B cell (primary cell): ENCODE measurements at regions not wholly inside any gene's neighbourhood (a gene's known extent, or its start where the extent isn't known, plus 50 kb on each side); places are given as distances from the start of the nearest gene placed in this dataset.

Experiments used
- ATAC-seq: fragments of 200-7000 bp; cut with Tn5 transposase; one replicate; pipeline ENCODE4 v1.10.0; 2021; ENCODE audit warnings: low read depth, mild to moderate bottlenecking, moderate number of reproducible peaks, moderate library complexity
- CTCF ChIA-PET: fragments of 350-600 bp; sonication (Branson Sonifier 250); formaldehyde crosslinking; loops from one replicate; lab custom pipeline; 2021; ENCODE audit warnings: antibody characterized with exemption, inconsistent platforms; lab: Charles Lee
- POLR2A ChIA-PET: fragments of 350-600 bp; sonication (Branson Sonifier 250); formaldehyde crosslinking; loops from one replicate; lab custom pipeline; 2021; ENCODE audit warnings: antibody characterized with exemption; lab: Charles Lee
- DNase-seq: peaks from one replicate; pipeline ENCODE4 v3.0.0; 2013
- H2AFZ ChIP-seq: 2 replicates; pipeline ENCODE4 v1.6.1; 2012; ENCODE audit warnings: mild to moderate bottlenecking, low read depth, low read length; ENCODE audit not compliant: insufficient read depth, poor library complexity, severe bottlenecking
- H3K27ac ChIP-seq, 2 donors: 1 replicate in 1 of 2; 2 replicates in 1 of 2; pipeline ENCODE4 v1.5.1; 2012 to 2013; ENCODE audit warnings: low read length in 2 of 2, mild to moderate bottlenecking in 2 of 2, moderate library complexity in 1 of 2
- H3K27me3 ChIP-seq, 4 experiments: fragments of 200-600 bp in 1 of 4; sonication (generic) in 1 of 4; replicated peaks in 1 of 4; 1 replicate in 2 of 4; 2 replicates in 2 of 4; pipeline versions ENCODE4 v1.6.1 to v1.7.0; 2013 to 2016; ENCODE audit warnings: low read length in 3 of 4, mild to moderate bottlenecking in 2 of 4, mixed read lengths in 1 of 4, moderate library complexity in 1 of 4; ENCODE audit not compliant: insufficient read depth in 4 of 4, control insufficient read depth in 3 of 4; ENCODE audit errors: control extremely low read depth in 1 of 4
- H3K36me3 ChIP-seq, 2 experiments: replicated peaks in 1 of 2; 1 replicate in 1 of 2; 2 replicates in 1 of 2; pipeline versions ENCODE4 v1.6.1 to v1.7.1; 2013; ENCODE audit warnings: low read length in 1 of 2; ENCODE audit not compliant: insufficient read depth in 2 of 2, control insufficient read depth in 1 of 2; ENCODE audit errors: control extremely low read depth in 1 of 2, extremely low read depth in 1 of 2
- H3K4me1 ChIP-seq, 2 donors: fragments of 200-600 bp in 1 of 2; sonication (generic) in 1 of 2; 1 replicate in 1 of 2; 2 replicates in 1 of 2; pipeline versions ENCODE4 v1.5.1 to v1.6.1; 2013 to 2017; ENCODE audit warnings: low read length in 2 of 2; ENCODE audit not compliant: control insufficient read depth in 2 of 2, insufficient read depth in 2 of 2
- H3K4me2 ChIP-seq: replicated peaks from 2 replicates; pipeline ENCODE3; 2012; ENCODE audit warnings: mild to moderate bottlenecking, low read depth, low read length; ENCODE audit not compliant: poor library complexity, severe bottlenecking
- H3K4me3 ChIP-seq, 5 experiments: fragments of 200-600 bp in 1 of 5; sonication (generic) in 1 of 5; 1 replicate in 3 of 5; 2 replicates in 2 of 5; pipeline versions ENCODE4 v1.5.1 to v1.7.0; 2011 to 2016; ENCODE audit warnings: low read length in 4 of 5, mild to moderate bottlenecking in 4 of 5, low read depth in 2 of 5, control low read depth in 1 of 5, moderate library complexity in 1 of 5; ENCODE audit not compliant: insufficient read depth in 1 of 5; ENCODE audit errors: control extremely low read depth in 1 of 5, extremely low read depth in 1 of 5
- H3K79me2 ChIP-seq: fragments of 200-600 bp; sonication (generic); one replicate; pipeline ENCODE4 v1.6.0; 2016; ENCODE audit warnings: low read length; ENCODE audit not compliant: control insufficient read depth, insufficient read depth
- H3K9ac ChIP-seq: fragments of 200-600 bp; sonication (generic); 2 replicates; pipeline ENCODE4 v1.6.1; 2017; ENCODE audit warnings: mild to moderate bottlenecking, low read length, moderate library complexity
- H3K9me3 ChIP-seq, 3 donors: one replicate each; pipeline versions ENCODE4 v1.6.1 to v1.7.1; 2013; ENCODE audit warnings: low read length in 2 of 3; ENCODE audit not compliant: control insufficient read depth in 2 of 3, insufficient read depth in 1 of 3; ENCODE audit errors: control extremely low read depth in 1 of 3
- H4K20me1 ChIP-seq: 2 replicates; pipeline ENCODE4 v1.6.0; 2012; ENCODE audit warnings: mild to moderate bottlenecking, low read length; ENCODE audit not compliant: insufficient read depth, control insufficient read depth, poor library complexity, severe bottlenecking
- H3K27ac Mint-ChIP-seq: one replicate; pipeline ENCODE4 v1.8.0; 2021; ENCODE audit warnings: mixed read lengths
- H3K27me3 Mint-ChIP-seq: one replicate; pipeline ENCODE4 v1.8.0; 2021; ENCODE audit warnings: mixed read lengths
- H3K4me1 Mint-ChIP-seq: one replicate; pipeline ENCODE4 v1.8.0; 2021; ENCODE audit warnings: mixed read lengths
- H3K4me3 Mint-ChIP-seq: one replicate; pipeline ENCODE4 v1.8.0; 2021; ENCODE audit warnings: mixed read lengths
- H3K9me3 Mint-ChIP-seq: one replicate; pipeline ENCODE4 v1.8.0; 2022; ENCODE audit warnings: mixed read lengths; ENCODE audit not compliant: insufficient read depth
- CTCF ChIP-seq: fragments of 200-600 bp; IDR thresholded peaks from one replicate; pipeline ENCODE4 v1.8.0; 2022; ENCODE audit warnings: antibody characterized with exemption, mild to moderate bottlenecking
- EZH2 ChIP-seq: IDR thresholded peaks from 2 replicates; pipeline ENCODE4 v1.6.1; 2012; ENCODE audit warnings: borderline replicate concordance, low read depth, mild to moderate bottlenecking, moderate library complexity, low read length; ENCODE audit not compliant: insufficient read depth, poor library complexity, severe bottlenecking
- WGBS: methylation state at CpG from one replicate; pipeline ENCODE4 v1.1.5; 2013; ENCODE audit warnings: missing lambda C conversion rate; ENCODE audit not compliant: insufficient coverage; 5-methylcytosine and 5-hydroxymethylcytosine counted together
- intact Hi-C: fragments of 100-400 bp; cut with micrococcal nuclease; formaldehyde crosslinking; loops from one replicate; pipeline ENCODE4 v1.10.0; 2022

- Histone ChIP-seq H3K4me3 (no peak overlapping the region), H3K9ac (no peak overlapping the region), H2AFZ (no peak overlapping the region), H3K79me2 (no peaks in the 10 kb centered on the region), H3K4me2 (no peak overlapping the region), H3K36me3 (no peaks in the 10 kb centered on the region), H3K4me1 (no peaks in the 10 kb centered on the region), H3K27me3 (no peaks in the 10 kb centered on the region), H4K20me1 (no peaks in the 10 kb centered on the region), H3K27ac (no peak overlapping the region), H3K9me3 (no peaks in the 10 kb centered on the region)
- ChIA-PET POLR2A (no interaction called here), CTCF (no interaction called here)
- ATAC-seq (no peak), DNase-seq (no peak)
- Mint-ChIP-seq H3K27ac (no peak overlapping the region), H3K9me3 (peaks cover 7% of the 10 kb centered on the region), H3K4me3 (no peak overlapping the region), H3K27me3 (no peaks in the 10 kb centered on the region), H3K4me1 (no peaks in the 10 kb centered on the region)
- intact Hi-C loops = no loop called here
- no peak for TF ChIP-seq CTCF
- no peak for TF ChIP-seq EZH2
- WGBS = 83% methylated on average over 2 of the region's 3 CpGs
Observed at GRCh38 chr3:163039636-163040035, 1543.0 kb downstream of the OTOL1 start.

- H3K27ac Mint-ChIP-seq = no peak overlapping the region
- CTCF ChIA-PET = no interaction called here
- intact Hi-C loops = no loop called here
- Histone ChIP-seq H3K4me2 (no peak overlapping the region), H3K9me3 (no peaks in the 10 kb centered on the region), H3K4me3 (no peak overlapping the region), H3K4me1 (no peaks in the 10 kb centered on the region), H3K27me3 (no peaks in the 10 kb centered on the region), H2AFZ (no peak overlapping the region), H3K36me3 (no peaks in the 10 kb centered on the region), H3K9ac (no peak overlapping the region), H3K79me2 (no peaks in the 10 kb centered on the region), H4K20me1 (no peaks in the 10 kb centered on the region), H3K27ac (no peak overlapping the region)
- no peak for ATAC-seq
- no peak overlapping the region for H3K4me3 Mint-ChIP-seq
- TF ChIP-seq CTCF (no peak), EZH2 (no peak)
- POLR2A ChIA-PET = no interaction called here
- H3K4me1 Mint-ChIP-seq = no peaks in the 10 kb centered on the region
- no peak for DNase-seq
- H3K27me3 Mint-ChIP-seq = no peaks in the 10 kb centered on the region
- 39% methylated on average over 3 of the region's 3 CpGs for WGBS
- H3K9me3 Mint-ChIP-seq = peaks cover 7% of the 10 kb centered on the region
Observed at GRCh38 chr3:163043074-163043473, 1546.5 kb downstream of the OTOL1 start.
